Right atrium auricular region (tissue), 2 donors: ENCODE measurements at regions not wholly inside any gene's neighbourhood (a gene's known extent, or its start where the extent isn't known, plus 50 kb on each side); places are given as distances from the start of the nearest gene placed in this dataset.
"Not testable (repeated sequence)": the region's sequence is repeated elsewhere in the genome, so short reads cannot be mapped to it uniquely, and the experiment has no call there.

Source experiments
- DNase-seq: peaks from one replicate; pipeline ENCODE4 v3.0.0-alpha.2; 2019; ENCODE audit warnings: low spot score
- H3K27ac ChIP-seq, 2 donors: fragments of 200-600 bp; sonication (generic); 1 replicate in 1 of 2; 2 replicates in 1 of 2; pipeline ENCODE4 v1.5.1; 2016 to 2019
- H3K27me3 ChIP-seq, 2 donors: fragments of 200-600 bp; sonication (generic); one replicate each; pipeline versions ENCODE4 v1.5.1 to v1.6.0; 2017 to 2019
- H3K36me3 ChIP-seq: fragments of 200-600 bp; sonication (generic); one replicate; pipeline ENCODE4 v1.5.1; 2016
- H3K4me1 ChIP-seq, 2 donors: fragments of 200-600 bp; sonication (generic); one replicate each; pipeline versions ENCODE4 v1.5.1 to v1.6.0; 2017 to 2019
- H3K4me3 ChIP-seq, 2 donors: fragments of 200-600 bp; sonication (generic); 1 replicate in 1 of 2; 2 replicates in 1 of 2; pipeline ENCODE4 v1.5.1; 2017 to 2019; ENCODE audit warnings: mild to moderate bottlenecking in 1 of 2, moderate library complexity in 1 of 2
- H3K9me3 ChIP-seq, 2 donors: fragments of 200-600 bp; sonication (generic); one replicate each; pipeline ENCODE4 v1.5.1; 2019
- CTCF ChIP-seq, 2 donors: fragments of 200-600 bp; sonication (generic); IDR thresholded peaks; one replicate each; pipeline ENCODE4 v1.5.1; 2019; ENCODE audit warnings: antibody characterized with exemption in 2 of 2

GRCh38 chr11:87719326-87720073, 455.7 kb downstream of the RAB38 start:
- DNase-seq, result no peak
- no peak for TF ChIP-seq CTCF (IDR thresholded peaks at IDR 0.05)
- H3K4me1 ChIP-seq, result no peaks in the 10 kb centered on the region
- no peaks in the 10 kb centered on the region for H3K36me3 ChIP-seq
- no peak overlapping the region for H3K27ac ChIP-seq
- H3K9me3 ChIP-seq, result no peaks in the 10 kb centered on the region
- H3K27me3 ChIP-seq, result no peaks in the 10 kb centered on the region
- H3K4me3 ChIP-seq, result no peak overlapping the region

GRCh38 chr11:87712802-87713202, 462.4 kb downstream of the RAB38 start:
- no peak for TF ChIP-seq CTCF (IDR thresholded peaks at IDR 0.05)
- H3K4me1 ChIP-seq, result no peaks in the 10 kb centered on the region

GRCh38 chr11:87712391-87712790, 462.9 kb downstream of the RAB38 start:
- H3K27ac ChIP-seq, result no peak overlapping the region
- no peaks in the 10 kb centered on the region for H3K4me1 ChIP-seq
- no peaks in the 10 kb centered on the region for H3K9me3 ChIP-seq
- no peak overlapping the region for H3K4me3 ChIP-seq
- no peak for TF ChIP-seq CTCF (IDR thresholded peaks at IDR 0.05)
- H3K27me3 ChIP-seq, result no peaks in the 10 kb centered on the region
- no peak for DNase-seq
- no peaks in the 10 kb centered on the region for H3K36me3 ChIP-seq

More at GRCh38 chr11:87712802-87713202, 462.4 kb downstream of the RAB38 start:
- DNase-seq, result no peak
- Histone ChIP-seq H3K4me3 (no peak overlapping the region), H3K27me3 (no peaks in the 10 kb centered on the region), H3K27ac (no peak overlapping the region), H3K36me3 (no peaks in the 10 kb centered on the region), H3K9me3 (no peaks in the 10 kb centered on the region)

- not testable (repeated sequence) for H3K27ac ChIP-seq, H3K4me1 ChIP-seq, DNase-seq
These were observed 471.7 kb downstream of the RAB38 start for GRCh38 chr11:87703589-87703988.

GRCh38 chr11:87675993-87676392, 499.2 kb downstream of the RAB38 start:
- Histone ChIP-seq H3K4me1 (no peaks in the 10 kb centered on the region), H3K36me3 (no peaks in the 10 kb centered on the region), H3K9me3 (no peaks in the 10 kb centered on the region), H3K27ac (no peak overlapping the region), H3K4me3 (no peak overlapping the region), H3K27me3 (no peaks in the 10 kb centered on the region)
- no peak for DNase-seq
- no peak for TF ChIP-seq CTCF (IDR thresholded peaks at IDR 0.05)

More at GRCh38 chr11:87703589-87703988, 471.7 kb downstream of the RAB38 start:
- H3K27me3 ChIP-seq, H3K4me3 ChIP-seq, H3K9me3 ChIP-seq, H3K36me3 ChIP-seq: not testable (repeated sequence)

- Histone ChIP-seq H3K27me3 (no peaks in the 10 kb centered on the region), H3K4me3 (no peak overlapping the region), H3K36me3 (no peaks in the 10 kb centered on the region), H3K27ac (no peak overlapping the region), H3K9me3 (no peaks in the 10 kb centered on the region), H3K4me1 (no peaks in the 10 kb centered on the region)
- TF ChIP-seq CTCF (IDR thresholded peaks at IDR 0.05), result no peak
- no peak for DNase-seq
These were observed 508.5 kb downstream of the RAB38 start for GRCh38 chr11:87666730-87667129.
